HG03097 (cell line): ENCODE measurements at regions not wholly inside any gene's neighbourhood (a gene's known extent, or its start where the extent isn't known, plus 50 kb on each side); places are given as distances from the start of the nearest gene placed in this dataset.

Experiments used
- ATAC-seq: cut with Tn5 transposase; IDR thresholded peaks from one replicate; pipeline ENCODE4 v1.9.1; 2021; ENCODE audit not compliant: unreplicated experiment, low FRiP score

GRCh38 chr13:74346960-74347359 is 212.8 kb upstream of the KLF12 start:
- ATAC-seq, result no peak

- ATAC-seq, result no peak
Observed at GRCh38 chr13:74338341-74338740, 204.1 kb upstream of the KLF12 start.

- ATAC-seq, result no peak
Observed at GRCh38 chr13:74336546-74336945, 202.3 kb upstream of the KLF12 start.

GRCh38 chr13:74335370-74335769 is 201.2 kb upstream of the KLF12 start:
- ATAC-seq, result no peak

GRCh38 chr13:74329962-74330361 is 195.8 kb upstream of the KLF12 start:
- ATAC-seq, result no peak

- ATAC-seq, result no peak
Observed at GRCh38 chr13:74325106-74325505, 190.9 kb upstream of the KLF12 start.

GRCh38 chr13:74324338-74324737 is 190.1 kb upstream of the KLF12 start:
- no peak for ATAC-seq

GRCh38 chr13:74322562-74322961 is 188.4 kb upstream of the KLF12 start:
- no peak for ATAC-seq

GRCh38 chr13:74320282-74320681 is 186.1 kb upstream of the KLF12 start:
- ATAC-seq, result no peak

- no peak for ATAC-seq
Observed at GRCh38 chr13:74316547-74316946, 182.3 kb upstream of the KLF12 start.

- ATAC-seq, result no peak
Observed at GRCh38 chr13:74306496-74306895, 172.3 kb upstream of the KLF12 start.

- ATAC-seq, result no peak
Observed at GRCh38 chr13:74305876-74306275, 171.7 kb upstream of the KLF12 start.

GRCh38 chr13:74301258-74301935 is 167.2 kb upstream of the KLF12 start:
- ATAC-seq, result no peak

GRCh38 chr13:74300162-74300561 is 166.0 kb upstream of the KLF12 start:
- ATAC-seq, result no peak

GRCh38 chr13:74299721-74300120 is 165.5 kb upstream of the KLF12 start:
- ATAC-seq, result no peak

GRCh38 chr13:74298923-74299322 is 164.7 kb upstream of the KLF12 start:
- no peak for ATAC-seq

- peak; percentile 44 for ATAC-seq
Observed at GRCh38 chr13:74289861-74290773, 155.9 kb upstream of the KLF12 start.

- ATAC-seq, result no peak
Observed at GRCh38 chr13:74289107-74289506, 154.9 kb upstream of the KLF12 start.

GRCh38 chr13:74288361-74288911 is 154.2 kb upstream of the KLF12 start:
- ATAC-seq, result no peak

GRCh38 chr13:74287724-74288169 is 153.5 kb upstream of the KLF12 start:
- ATAC-seq, result peak; percentile 36

- ATAC-seq, result no peak
Observed at GRCh38 chr13:74280795-74281490, 146.7 kb upstream of the KLF12 start.
